K562 (cell line): ENCODE measurements at regions not wholly inside any gene's neighbourhood (a gene's known extent, or its start where the extent isn't known, plus 50 kb on each side); places are given as distances from the start of the nearest gene placed in this dataset.

ENCODE experiments used
- AFF4 ChIP-seq: sonication (generic); formaldehyde crosslinking; IDR thresholded peaks from 2 replicates; pipeline ENCODE4 v1.8.0; 2023; ENCODE audit warnings: mild to moderate bottlenecking, missing genetic modification reagents
- CCNT2 ChIP-seq: IDR thresholded peaks from 2 replicates; pipeline ENCODE4 v1.6.1; 2011; ENCODE audit warnings: borderline replicate concordance, low read depth, mild to moderate bottlenecking, moderate library complexity, mixed read lengths, low read length; ENCODE audit not compliant: insufficient read length; ENCODE audit errors: extremely low read depth
- DLX4 ChIP-seq: fragments of 250-450 bp; sonication (Bioruptor Pico); IDR thresholded peaks from 2 replicates; pipeline ENCODE4 v1.6.1; 2021; ENCODE audit warnings: mild to moderate bottlenecking
- GTF2B ChIP-seq: IDR thresholded peaks from 2 replicates; pipeline ENCODE4 v1.6.1; 2011; ENCODE audit not compliant: insufficient read length; ENCODE audit errors: extremely low read depth
- GTF2F1 ChIP-seq: IDR thresholded peaks from 2 replicates; pipeline ENCODE4 v1.6.1; 2011; ENCODE audit warnings: low read depth, low read length, improper control_type of control experiment
- HCFC1 ChIP-seq: IDR thresholded peaks from 2 replicates; pipeline ENCODE4 v1.6.1; 2012; ENCODE audit warnings: low read depth, low read length, improper control_type of control experiment
- HDGF ChIP-seq: fragments of 450-650 bp; IDR thresholded peaks from 2 replicates; pipeline ENCODE4 v1.6.1; 2016
- ID3 ChIP-seq, 2 experiments: fragments of 250-450 bp in 1 of 2; fragments of 450-650 bp in 1 of 2; sonication (Bioruptor Pico) in 1 of 2; IDR thresholded peaks; 2 replicates each; pipeline versions ENCODE4 v1.6.1 to v1.8.0; 2016 to 2021; ENCODE audit warnings: mild to moderate bottlenecking in 2 of 2, moderate library complexity in 2 of 2, missing compliant biosample characterization in 1 of 2, missing genetic modification characterization in 1 of 2
- MCM7 ChIP-seq, 2 experiments: fragments of 450-650 bp; IDR thresholded peaks; 2 replicates each; pipeline ENCODE4 v1.6.1; 2016 to 2018
- NFIC ChIP-seq: fragments of 450-650 bp; IDR thresholded peaks from 2 replicates; pipeline ENCODE4 v1.6.1; 2017; ENCODE audit warnings: mild to moderate bottlenecking, inconsistent platforms
- NR2C2 ChIP-seq, 2 experiments: fragments of 200-800 bp in 1 of 2; sonication (Bioruptor generic) in 1 of 2; sonication (generic) in 1 of 2; formaldehyde crosslinking in 1 of 2; IDR thresholded peaks; 2 replicates each; pipeline versions ENCODE4 v1.6.1 to v1.8.0; 2016 to 2022; ENCODE audit warnings: mild to moderate bottlenecking in 1 of 2, missing compliant biosample characterization in 1 of 2, missing genetic modification characterization in 1 of 2, missing genetic modification reagents in 1 of 2
- SRSF7 ChIP-seq: fragments of 200-400 bp; formaldehyde crosslinking; optimal IDR thresholded peaks from 2 replicates; pipeline ENCODE3; 2017; ENCODE audit warnings: mild to moderate bottlenecking, low read depth, low read length
- ZBED1 ChIP-seq: IDR thresholded peaks from 2 replicates; pipeline ENCODE4 v1.6.1; 2014
- ZNF224 ChIP-seq: sonication (generic); formaldehyde crosslinking; IDR thresholded peaks from 2 replicates; pipeline ENCODE4 v1.8.0; 2022; ENCODE audit warnings: mild to moderate bottlenecking, missing genetic modification reagents
- ZNF696 ChIP-seq: fragments of 250-450 bp; sonication (Bioruptor Pico); conservative IDR thresholded peaks from 2 replicates; pipeline ENCODE4 v1.4.0; 2020; ENCODE audit warnings: mild to moderate bottlenecking, moderate library complexity
- ZNF76 ChIP-seq: fragments of 250-450 bp; sonication (Bioruptor Pico); IDR thresholded peaks from 2 replicates; pipeline ENCODE4 v1.4.0; 2020; ENCODE audit warnings: mild to moderate bottlenecking, moderate library complexity, borderline replicate concordance
- TF ChIP-seq, protein P1 (sequence below): sonication (generic); formaldehyde crosslinking; IDR thresholded peaks from 2 replicates; pipeline ENCODE4 v1.8.1; 2022; ENCODE audit warnings: missing genetic modification reagents
- TF ChIP-seq, protein P2 (sequence below): fragments of 250-450 bp; sonication (Bioruptor Pico); IDR thresholded peaks from 2 replicates; pipeline ENCODE4 v1.5.0; 2020; ENCODE audit warnings: mild to moderate bottlenecking, borderline replicate concordance

GRCh38 chr12:126772171-126772864, 1494.7 kb upstream of the TMEM132C start (continued):
- TF ChIP-seq GTF2B (no peak), ZBED1 (no peak), HDGF (no peak), NR2C2 (CRISPR knock-in tag; IDR thresholded peaks at IDR 0.05) (no peak), NR2C2 (tag; IDR thresholded peaks at IDR 0.05) (peak; percentile 96), ZNF224 (CRISPR knock-in tag) (no peak), ZNF696 (CRISPR knock-in tag) (no peak), CCNT2 (no peak), ID3 (CRISPR knock-in tag; IDR thresholded peaks at IDR 0.05) (no peak), ID3 (tag; IDR thresholded peaks at IDR 0.05) (no peak), GTF2F1 (no peak), AFF4 (no peak), SRSF7 (no peak), NFIC (peak; percentile 23; the same call in 1 of the 2 replicates), ZNF76 (CRISPR knock-in tag) (no peak), HCFC1 (peak; percentile 28; the same call in 1 of the 2 replicates), DLX4 (CRISPR knock-in tag) (no peak), MCM7 (IDR thresholded peaks at IDR 0.05) (no peak)
- TF ChIP-seq, protein P1, sequence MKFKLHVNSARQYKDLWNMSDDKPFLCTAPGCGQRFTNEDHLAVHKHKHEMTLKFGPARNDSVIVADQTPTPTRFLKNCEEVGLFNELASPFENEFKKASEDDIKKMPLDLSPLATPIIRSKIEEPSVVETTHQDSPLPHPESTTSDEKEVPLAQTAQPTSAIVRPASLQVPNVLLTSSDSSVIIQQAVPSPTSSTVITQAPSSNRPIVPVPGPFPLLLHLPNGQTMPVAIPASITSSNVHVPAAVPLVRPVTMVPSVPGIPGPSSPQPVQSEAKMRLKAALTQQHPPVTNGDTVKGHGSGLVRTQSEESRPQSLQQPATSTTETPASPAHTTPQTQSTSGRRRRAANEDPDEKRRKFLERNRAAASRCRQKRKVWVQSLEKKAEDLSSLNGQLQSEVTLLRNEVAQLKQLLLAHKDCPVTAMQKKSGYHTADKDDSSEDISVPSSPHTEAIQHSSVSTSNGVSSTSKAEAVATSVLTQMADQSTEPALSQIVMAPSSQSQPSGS (CRISPR knock-in tag) = no peak
- TF ChIP-seq, protein P2, sequence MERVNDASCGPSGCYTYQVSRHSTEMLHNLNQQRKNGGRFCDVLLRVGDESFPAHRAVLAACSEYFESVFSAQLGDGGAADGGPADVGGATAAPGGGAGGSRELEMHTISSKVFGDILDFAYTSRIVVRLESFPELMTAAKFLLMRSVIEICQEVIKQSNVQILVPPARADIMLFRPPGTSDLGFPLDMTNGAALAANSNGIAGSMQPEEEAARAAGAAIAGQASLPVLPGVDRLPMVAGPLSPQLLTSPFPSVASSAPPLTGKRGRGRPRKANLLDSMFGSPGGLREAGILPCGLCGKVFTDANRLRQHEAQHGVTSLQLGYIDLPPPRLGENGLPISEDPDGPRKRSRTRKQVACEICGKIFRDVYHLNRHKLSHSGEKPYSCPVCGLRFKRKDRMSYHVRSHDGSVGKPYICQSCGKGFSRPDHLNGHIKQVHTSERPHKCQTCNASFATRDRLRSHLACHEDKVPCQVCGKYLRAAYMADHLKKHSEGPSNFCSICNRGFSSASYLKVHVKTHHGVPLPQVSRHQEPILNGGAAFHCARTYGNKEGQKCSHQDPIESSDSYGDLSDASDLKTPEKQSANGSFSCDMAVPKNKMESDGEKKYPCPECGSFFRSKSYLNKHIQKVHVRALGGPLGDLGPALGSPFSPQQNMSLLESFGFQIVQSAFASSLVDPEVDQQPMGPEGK (CRISPR knock-in tag) = no peak
